ENCODE measurements at regions not wholly inside any gene's neighbourhood (a gene's known extent, or its start where the extent isn't known, plus 50 kb on each side); places are given as distances from the start of the nearest gene placed in this dataset.

- TF ChIP-seq CTCF (IDR thresholded peaks at IDR 0.05) (no peak), POLR2A (IDR thresholded peaks at IDR 0.05; ENCODE audit: low read depth) (no peak)
These were observed 780.9 kb downstream of the C6orf118 start for GRCh38 chr6:164528539-164528938.

Measured in esophagus muscularis mucosa (tissue), 3 donors.